PC-3 (cell line): ENCODE measurements at regions not wholly inside any gene's neighbourhood (a gene's known extent, or its start where the extent isn't known, plus 50 kb on each side); places are given as distances from the start of the nearest gene placed in this dataset.

ENCODE experiments used
- ATAC-seq: fragments of 200-7000 bp; cut with Tn5 transposase; 2 replicates; pipeline ENCODE4 v1.9.1; 2020; ENCODE audit warnings: mild to moderate bottlenecking, moderate library complexity
- BruUV-seq: library from RNA; stranded (reverse); fragments of 400-500 nt; replicated peaks from 2 replicates; lab custom pipeline; 2021; lab: Mats Ljungman, UMichigan
- CTCF ChIA-PET: fragments of 300-600 bp; sonication (Branson Sonifier 250); formaldehyde crosslinking; loops from one replicate; lab custom pipeline; 2022; ENCODE audit warnings: antibody characterized with exemption; lab: Charles Lee
- POLR2A ChIA-PET: fragments of 300-600 bp; sonication (Branson Sonifier 250); formaldehyde crosslinking; loops from one replicate; lab custom pipeline; 2022; ENCODE audit warnings: antibody characterized with exemption; ENCODE audit not compliant: unreplicated experiment; lab: Charles Lee
- DNase-seq: peaks from one replicate; pipeline ENCODE4 v3.0.0-alpha.2; 2015
- H2AFZ ChIP-seq: fragments of 300-600 bp; sonication (generic); 2 replicates; pipeline ENCODE4 v1.6.0; 2016; ENCODE audit warnings: antibody characterized with exemption, low read length
- H3F3A ChIP-seq: fragments of 300-600 bp; sonication (generic); one replicate; pipeline ENCODE4 v1.6.0; 2017; ENCODE audit warnings: antibody characterized with exemption, low read length, control low read depth, mild to moderate bottlenecking; ENCODE audit not compliant: unreplicated experiment
- H3K27ac ChIP-seq: fragments of 300-600 bp; sonication (generic); 2 replicates; pipeline ENCODE4 v1.5.1; 2016; ENCODE audit warnings: mild to moderate bottlenecking, low read length
- H3K27me3 ChIP-seq: fragments of 300-600 bp; sonication (generic); 2 replicates; pipeline ENCODE4 v1.6.1; 2016; ENCODE audit warnings: low read length, mixed read lengths
- H3K36me3 ChIP-seq: fragments of 300-600 bp; sonication (generic); 2 replicates; pipeline ENCODE4 v1.6.1; 2016; ENCODE audit warnings: low read depth, mixed run types, low read length, mixed read lengths
- H3K4me1 ChIP-seq: fragments of 300-600 bp; sonication (generic); 2 replicates; pipeline ENCODE4 v1.5.1; 2016; ENCODE audit warnings: low read length; ENCODE audit not compliant: insufficient read depth
- H3K4me2 ChIP-seq: fragments of 300-600 bp; sonication (generic); 2 replicates; pipeline ENCODE4 v1.6.0; 2016; ENCODE audit warnings: low read length
- H3K4me3 ChIP-seq: fragments of 300-600 bp; sonication (generic); 2 replicates; pipeline ENCODE4 v1.5.1; 2016; ENCODE audit warnings: mild to moderate bottlenecking, low read length, mixed read lengths
- H3K79me2 ChIP-seq: fragments of 300-600 bp; sonication (generic); 2 replicates; pipeline ENCODE4 v1.6.1; 2017; ENCODE audit warnings: low read length, mixed read lengths
- H3K9ac ChIP-seq: fragments of 300-600 bp; sonication (generic); 2 replicates; pipeline ENCODE4 v1.6.0; 2016; ENCODE audit warnings: mild to moderate bottlenecking, low read length
- H3K9me2 ChIP-seq: fragments of 300-600 bp; sonication (generic); replicated peaks from 2 replicates; pipeline ENCODE4 v1.6.1; 2016; ENCODE audit warnings: mixed run types, low read length, mixed read lengths
- H3K9me3 ChIP-seq: fragments of 300-600 bp; sonication (generic); 2 replicates; pipeline ENCODE4 v1.6.1; 2016; ENCODE audit warnings: low read length, mixed read lengths
- H4K20me1 ChIP-seq: fragments of 300-600 bp; sonication (generic); 2 replicates; pipeline ENCODE4 v1.6.1; 2016; ENCODE audit warnings: low read length, mixed read lengths
- CTCF ChIP-seq: fragments of 300-600 bp; sonication (generic); conservative IDR thresholded peaks from 2 replicates; pipeline ENCODE4 v1.5.1; 2017; ENCODE audit warnings: antibody characterized with exemption, low read depth, mild to moderate bottlenecking, low read length
- EZH2 ChIP-seq: fragments of 300-600 bp; sonication (generic); IDR thresholded peaks from one replicate; pipeline ENCODE4 v1.6.1; 2017; ENCODE audit warnings: antibody characterized with exemption, mild to moderate bottlenecking, low read length; ENCODE audit not compliant: unreplicated experiment
- EZH2phosphoT487 ChIP-seq: fragments of 300-600 bp; sonication (generic); IDR thresholded peaks from 2 replicates; pipeline ENCODE4 v1.6.1; 2018; ENCODE audit warnings: mild to moderate bottlenecking, antibody characterized with exemption, low read length, borderline replicate concordance
- intact Hi-C: fragments of 100-400 bp; cut with micrococcal nuclease; formaldehyde crosslinking; loops from 2 replicates; pipeline ENCODE4 v1.9.0; 2023

- no peak overlapping the region for H3K4me3 ChIP-seq
- no peaks in the 10 kb centered on the region for H3K79me2 ChIP-seq
- no peaks in the 10 kb centered on the region for H3K36me3 ChIP-seq
- ChIA-PET CTCF (no interaction called here), POLR2A (no interaction called here)
- no peaks in the 10 kb centered on the region for H3F3A ChIP-seq
- H2AFZ ChIP-seq = no peak overlapping the region
- TF ChIP-seq EZH2phosphoT487 = no peak
- TF ChIP-seq CTCF = no peak
- TF ChIP-seq EZH2 = no peak
- peaks cover 18% of the 10 kb centered on the region for H3K9me3 ChIP-seq
- H3K9ac ChIP-seq = no peak overlapping the region
- DNase-seq = no peak
- ATAC-seq = no peak
- no peak overlapping the region for H3K27ac ChIP-seq
- no peaks in the 10 kb centered on the region for H3K4me1 ChIP-seq
- no peaks in the 10 kb centered on the region for H4K20me1 ChIP-seq
- no peaks in the 10 kb centered on the region for H3K9me2 ChIP-seq
- intact Hi-C loops = no loop called here
- no TSS peak for BruUV-seq
- H3K4me2 ChIP-seq = no peak overlapping the region
- H3K27me3 ChIP-seq = no peaks in the 10 kb centered on the region
Measured at GRCh38 chr12:86623267-86623666, 367.1 kb upstream of the MGAT4C start.

GRCh38 chr12:86621957-86622356 lies 365.8 kb upstream of the MGAT4C start:
- Histone ChIP-seq H3K27me3 (no peaks in the 10 kb centered on the region), H3K79me2 (no peaks in the 10 kb centered on the region), H2AFZ (no peak overlapping the region), H4K20me1 (no peaks in the 10 kb centered on the region), H3K4me2 (no peak overlapping the region), H3F3A (no peaks in the 10 kb centered on the region), H3K4me3 (no peak overlapping the region), H3K9me3 (peaks cover 18% of the 10 kb centered on the region), H3K9ac (no peak overlapping the region), H3K36me3 (no peaks in the 10 kb centered on the region), H3K27ac (no peak overlapping the region), H3K4me1 (no peaks in the 10 kb centered on the region), H3K9me2 (no peaks in the 10 kb centered on the region)
- TF ChIP-seq CTCF (no peak), EZH2phosphoT487 (no peak), EZH2 (no peak)
- intact Hi-C loops = no loop called here
- POLR2A ChIA-PET = no interaction called here
- BruUV-seq = no TSS peak
- CTCF ChIA-PET = no interaction called here
- ATAC-seq (no peak), DNase-seq (no peak)

- Histone ChIP-seq H3K79me2 (no peaks in the 10 kb centered on the region), H3K27me3 (no peaks in the 10 kb centered on the region), H2AFZ (no peak overlapping the region), H3F3A (no peaks in the 10 kb centered on the region), H3K27ac (no peak overlapping the region), H4K20me1 (no peaks in the 10 kb centered on the region), H3K9ac (no peak overlapping the region), H3K36me3 (no peaks in the 10 kb centered on the region), H3K9me2 (no peaks in the 10 kb centered on the region), H3K9me3 (no peaks in the 10 kb centered on the region), H3K4me2 (no peak overlapping the region), H3K4me1 (no peaks in the 10 kb centered on the region), H3K4me3 (no peak overlapping the region)
- CTCF ChIA-PET = no interaction called here
- ATAC-seq (no peak), DNase-seq (no peak)
- POLR2A ChIA-PET = no interaction called here
- no TSS peak for BruUV-seq
- no peak for TF ChIP-seq EZH2
- TF ChIP-seq CTCF = no peak
- TF ChIP-seq EZH2phosphoT487 = no peak
- intact Hi-C loops = no loop called here
Measured at GRCh38 chr12:86613311-86613710, 357.1 kb upstream of the MGAT4C start.
